ENCODE measurements at regions not wholly inside any gene's neighbourhood (a gene's known extent, or its start where the extent isn't known, plus 50 kb on each side); places are given as distances from the start of the nearest gene placed in this dataset.
A peak's percentile ranks its signal among the peaks of the same experiment; 100 is the strongest.

GRCh38 chr4:179817317-179817716 lies 2375.1 kb upstream of the AGA start:
- DNase-seq (ENCODE audit: low read depth) = no peak

DNA sequence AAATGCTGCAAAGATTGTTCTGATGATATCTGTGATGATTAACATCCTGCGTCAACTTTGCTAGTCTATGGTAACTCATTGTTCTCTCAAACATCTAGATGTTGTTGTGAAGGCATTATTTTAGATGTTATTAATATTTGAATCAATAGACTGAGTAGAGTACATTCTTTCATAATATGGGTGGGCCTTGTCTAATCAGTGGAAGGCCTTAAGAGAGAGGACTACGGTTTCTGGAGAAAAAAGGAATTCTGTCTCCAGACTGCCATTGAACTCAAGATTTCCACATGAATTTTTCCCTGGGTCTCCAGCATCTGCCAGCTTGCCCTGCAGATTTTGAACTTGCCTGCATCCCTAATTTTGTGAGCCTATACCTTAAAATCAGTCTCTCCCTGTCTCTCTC lies 2381.1 kb upstream of the AGA start:
- DNase-seq (ENCODE audit: low read depth) = no peak

- no peak for DNase-seq (ENCODE audit: low read depth)
Measured at GRCh38 chr4:179831274-179831673, 2389.0 kb upstream of the AGA start.

DNA sequence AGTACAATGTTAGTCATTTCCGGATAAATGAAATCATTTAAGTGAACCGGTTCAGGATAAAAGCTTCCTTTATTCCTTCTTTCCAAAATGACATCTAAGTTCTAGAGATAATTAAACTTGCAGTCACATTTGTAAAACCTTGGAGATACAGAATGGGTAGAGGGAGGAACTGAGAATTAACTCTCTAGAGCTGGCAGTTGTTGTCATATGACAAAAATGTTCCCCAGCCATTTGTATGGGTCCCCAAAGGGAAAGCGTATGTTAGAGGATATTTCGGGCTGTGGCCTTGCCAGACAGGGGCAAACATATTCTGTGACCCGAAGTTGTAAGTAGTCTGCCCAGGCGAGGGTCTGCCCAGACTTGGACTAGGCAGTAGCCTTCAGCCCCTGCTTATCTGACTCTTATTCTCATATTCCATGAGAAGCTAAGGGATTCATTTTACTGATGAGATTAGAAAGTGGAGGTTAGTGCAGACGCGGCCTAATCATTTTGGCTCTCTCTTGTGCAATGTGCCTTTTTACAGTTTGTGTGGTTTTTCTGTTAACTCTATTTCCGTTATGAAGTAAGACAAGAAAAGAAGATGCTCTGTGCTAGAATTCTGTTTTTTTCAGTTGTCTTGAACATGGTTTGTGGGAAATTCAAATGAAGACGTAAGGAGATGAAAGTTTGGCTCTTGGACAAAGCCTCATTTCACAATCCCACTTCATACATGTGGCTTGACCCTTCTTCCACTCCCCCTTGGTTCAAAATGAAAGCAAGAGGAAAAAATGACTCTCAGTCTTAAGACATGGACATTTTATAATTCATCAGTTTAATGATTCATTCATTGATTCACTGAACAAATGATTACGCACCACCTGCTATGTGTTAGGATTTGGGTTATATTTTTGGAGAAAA lies 2394.2 kb upstream of the AGA start:
- DNase-seq (ENCODE audit: low read depth) = no peak

GRCh38 chr4:179843370-179843769 lies 2399.8 kb upstream of the TENM3 start:
- DNase-seq (ENCODE audit: low read depth) = no peak

- DNase-seq (ENCODE audit: low read depth) = no peak
Measured at GRCh38 chr4:179855469-179855868, 2387.7 kb upstream of the TENM3 start.

- DNase-seq (ENCODE audit: low read depth) = no peak
Measured at GRCh38 chr4:179858221-179858620, 2385.0 kb upstream of the TENM3 start.

DNA sequence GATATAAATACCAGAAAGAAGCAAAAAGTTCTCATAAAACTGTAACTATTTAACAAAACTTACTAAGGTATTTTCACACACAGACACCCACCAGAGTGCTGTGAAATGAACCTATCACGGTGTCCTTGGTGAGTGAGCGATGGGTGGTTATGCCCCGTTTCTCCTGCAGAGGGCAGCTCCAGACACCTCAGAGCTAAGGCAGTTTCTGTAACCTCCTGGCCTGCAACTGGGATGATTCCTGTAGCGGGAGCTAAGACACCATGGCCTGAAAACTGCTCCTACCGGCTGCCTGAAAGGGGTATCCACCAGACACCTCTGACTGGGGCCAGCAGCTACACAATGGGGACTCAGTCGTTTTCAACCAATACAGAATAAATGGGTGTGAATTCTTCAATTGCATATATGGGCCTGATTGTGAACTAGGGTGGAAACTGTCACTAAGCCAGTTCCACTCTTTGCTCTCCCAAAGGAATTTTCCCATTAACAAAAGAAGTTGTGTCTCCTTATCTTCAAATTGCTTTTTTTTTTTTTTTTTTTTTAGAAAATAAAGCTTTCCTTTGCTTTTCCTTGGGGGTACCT lies 2375.8 kb upstream of the TENM3 start:
- DNase-seq (ENCODE audit: low read depth) = peak; percentile 18

DNA sequence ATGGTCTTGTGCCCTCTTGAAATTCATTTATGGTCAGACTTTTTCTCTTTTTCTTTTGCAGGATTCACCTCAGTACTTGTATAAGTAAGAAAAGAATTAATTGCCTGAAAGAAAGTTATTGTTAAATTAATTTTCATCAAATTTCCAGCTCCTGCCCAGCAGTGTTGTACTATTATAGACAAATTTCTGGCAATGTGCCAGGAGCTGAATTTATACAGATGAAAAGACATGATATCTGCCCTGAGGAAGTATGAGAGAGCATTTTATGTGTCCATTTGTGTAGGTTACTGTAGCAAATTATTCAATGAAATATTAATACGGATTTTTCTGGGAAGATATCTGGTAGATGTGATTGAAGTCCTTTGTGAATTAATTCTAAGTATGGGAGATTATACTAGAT lies 2371.5 kb upstream of the TENM3 start:
- DNase-seq (ENCODE audit: low read depth) = no peak

DNA sequence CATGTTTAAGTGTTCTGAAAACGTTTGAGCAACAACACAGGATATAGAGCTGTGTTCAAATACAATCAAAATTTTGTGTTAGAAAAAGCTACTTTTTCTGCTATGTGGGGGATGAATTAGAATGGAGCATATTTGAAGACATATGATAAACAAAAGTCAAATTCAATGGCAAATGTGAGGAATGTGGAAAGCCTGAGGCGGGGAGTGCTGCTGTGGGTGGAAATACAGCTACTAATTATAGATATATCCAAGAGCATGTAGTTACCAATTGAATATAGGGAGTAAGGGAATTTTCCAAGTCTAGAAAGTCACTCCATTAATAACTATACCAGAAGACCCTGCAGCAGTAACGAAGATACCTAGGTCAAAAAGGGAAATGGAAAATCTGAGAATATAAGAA lies 2370.4 kb upstream of the TENM3 start:
- no peak for DNase-seq (ENCODE audit: low read depth)

DNA sequence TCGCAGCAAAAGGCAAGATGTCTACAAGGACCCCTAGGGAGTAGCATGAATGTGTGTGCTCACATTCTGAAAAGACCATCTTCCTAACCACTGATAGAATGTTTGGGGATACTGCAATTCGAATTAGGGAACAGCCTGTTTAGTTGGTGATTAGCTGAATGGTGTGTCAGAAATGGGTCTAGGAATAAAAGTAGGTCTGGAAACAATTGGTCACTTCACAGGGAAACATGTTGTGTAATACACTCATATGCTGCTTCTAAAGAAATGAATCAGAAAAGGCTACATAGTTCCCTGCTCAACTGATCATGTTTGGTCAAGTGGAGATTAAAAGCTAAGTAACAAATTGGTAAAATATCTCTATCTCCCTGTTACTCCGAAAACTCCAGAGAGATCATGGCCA lies 2362.4 kb upstream of the TENM3 start:
- DNase-seq (ENCODE audit: low read depth) = no peak

DNA sequence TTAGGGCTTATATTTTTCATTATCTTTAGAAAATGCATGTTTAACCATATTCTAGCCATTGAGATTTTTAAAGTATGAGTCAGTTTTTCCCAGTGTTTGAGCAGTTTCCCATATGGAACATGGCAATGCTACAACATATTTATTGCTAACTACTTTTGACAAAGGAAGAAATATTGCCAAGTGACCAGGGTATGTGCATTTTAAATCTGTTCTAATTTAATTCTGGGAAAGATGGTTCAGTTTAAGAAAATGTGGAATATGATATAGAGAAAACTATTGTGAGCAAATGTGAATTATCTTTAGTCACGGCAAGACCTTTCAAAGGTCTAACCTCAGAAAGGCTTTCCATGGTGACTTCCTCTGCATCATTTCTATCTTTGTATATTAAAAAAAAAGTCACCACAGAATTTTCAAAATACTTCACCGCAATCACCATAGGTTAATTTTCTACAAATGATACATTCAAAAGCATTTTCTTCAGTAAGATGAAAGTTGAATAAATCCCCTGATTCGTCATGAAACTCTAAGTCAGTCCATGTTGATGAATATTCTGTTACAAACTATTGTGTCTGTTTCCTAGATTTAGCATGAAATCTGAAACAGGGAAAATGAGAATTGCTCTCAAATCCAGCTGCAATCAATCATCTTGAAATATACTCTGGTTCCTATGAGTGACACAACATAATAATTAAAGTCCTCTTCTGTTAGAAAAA lies 2349.0 kb upstream of the TENM3 start:
- no peak for DNase-seq (ENCODE audit: low read depth)

GRCh38 chr4:179919587-179919986 lies 2323.6 kb upstream of the TENM3 start:
- no peak for DNase-seq (ENCODE audit: low read depth)

DNA sequence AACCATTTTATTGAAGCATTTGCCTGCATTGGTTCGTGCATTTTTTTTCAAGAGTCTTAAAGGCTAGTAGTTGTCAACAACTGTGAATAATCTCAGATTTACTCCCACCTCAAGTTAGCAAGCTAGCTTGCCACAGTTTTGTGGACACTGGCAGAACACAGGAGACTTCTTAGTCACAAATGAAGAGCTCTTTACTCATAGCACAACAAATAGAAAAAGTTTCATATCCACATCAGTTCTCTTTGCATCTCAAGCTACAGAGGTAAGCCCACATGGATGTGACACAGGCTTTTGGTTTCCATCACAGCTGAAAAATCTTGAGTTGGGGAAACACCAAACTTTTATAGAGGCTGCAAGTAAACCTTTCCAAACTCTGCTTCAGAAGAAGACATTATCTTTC lies 2315.7 kb upstream of the TENM3 start:
- DNase-seq (ENCODE audit: low read depth) = no peak

DNA sequence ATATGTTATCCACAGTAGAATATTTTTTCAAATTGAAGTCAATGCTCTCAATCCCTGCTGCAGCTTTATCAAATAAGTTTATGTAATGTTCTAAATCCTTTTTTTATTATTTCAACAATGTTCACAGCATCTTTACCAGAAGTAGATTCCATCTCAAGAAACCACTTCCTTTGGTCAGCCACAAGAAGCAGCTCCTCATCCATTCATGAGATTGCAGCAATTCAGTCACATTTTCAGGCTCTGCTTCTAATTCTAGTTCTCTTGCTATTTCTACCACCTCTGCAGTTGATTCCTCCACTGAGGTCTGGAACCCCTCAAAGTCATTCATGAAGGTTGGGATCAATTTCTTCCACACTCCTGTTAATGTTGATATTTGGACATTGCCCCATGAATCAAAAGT lies 2301.3 kb upstream of the TENM3 start:
- DNase-seq (ENCODE audit: low read depth) = no peak

- no peak for DNase-seq (ENCODE audit: low read depth)
Measured at GRCh38 chr4:179976777-179977176, 2266.4 kb upstream of the TENM3 start.

DNA sequence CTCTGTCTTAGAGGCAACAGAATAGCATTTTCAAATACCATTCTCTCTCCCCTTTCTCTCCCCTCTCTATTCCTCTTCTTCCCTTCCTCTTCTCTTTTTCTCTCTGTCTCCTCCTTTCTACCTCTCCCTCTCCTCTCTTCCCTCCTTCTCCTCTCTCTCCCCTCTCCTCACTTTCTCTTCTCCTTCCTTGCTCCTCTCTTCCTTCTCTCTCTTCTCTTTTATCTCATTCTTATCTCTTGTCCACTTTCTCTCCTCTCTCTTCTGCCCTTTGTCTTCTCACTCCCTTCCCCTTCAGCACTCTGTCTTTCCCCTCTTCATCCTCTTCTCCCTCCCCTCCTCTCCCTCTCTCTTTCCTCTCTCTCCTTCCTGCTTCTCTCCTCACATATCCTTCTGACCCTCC lies 2265.8 kb upstream of the TENM3 start:
- DNase-seq (ENCODE audit: low read depth) = no peak

- DNase-seq (ENCODE audit: low read depth) = no peak
Measured at GRCh38 chr4:179981161-179981560, 2262.0 kb upstream of the TENM3 start.

DNA sequence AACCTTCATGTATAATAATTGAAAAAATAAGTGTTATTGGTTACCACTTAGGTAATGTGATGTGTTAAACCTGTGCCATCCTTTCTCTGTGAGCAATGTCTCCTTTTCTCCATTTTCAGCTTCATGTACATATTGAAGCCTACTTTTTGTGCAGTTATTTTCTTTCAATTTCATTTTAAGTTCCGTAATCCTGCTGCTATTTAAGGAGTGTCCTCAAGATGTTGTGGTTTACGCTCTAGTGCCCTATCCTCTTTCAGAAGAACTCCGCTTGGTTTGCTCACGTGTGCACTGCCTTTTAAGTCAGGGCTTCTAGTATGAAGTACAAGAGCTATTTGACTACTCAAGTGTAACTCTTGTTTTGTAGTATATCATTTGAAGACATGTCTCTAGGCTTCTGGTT lies 2253.2 kb upstream of the TENM3 start:
- no peak for DNase-seq (ENCODE audit: low read depth)

DNA sequence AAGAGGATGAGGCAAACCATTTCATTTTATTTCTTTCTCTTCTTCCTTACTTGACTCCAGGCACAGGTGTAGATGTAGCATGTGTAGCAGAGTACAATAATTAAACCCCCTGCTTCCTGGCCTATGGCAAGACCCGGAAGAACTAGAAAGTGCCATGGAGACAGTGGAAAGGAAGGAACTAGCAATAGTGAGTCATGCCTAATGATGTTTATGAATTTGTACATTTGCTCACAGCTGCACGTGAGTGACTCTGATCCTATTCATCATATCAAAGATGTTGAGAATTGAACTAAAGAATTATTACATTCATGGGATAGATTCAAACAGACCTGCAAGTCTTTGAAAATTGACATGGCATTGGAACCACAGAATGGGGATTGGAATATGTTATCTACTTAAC lies 2233.9 kb upstream of the TENM3 start:
- DNase-seq (ENCODE audit: low read depth) = no peak

- no peak for DNase-seq (ENCODE audit: low read depth)
Measured at GRCh38 chr4:180028682-180029081, 2214.5 kb upstream of the TENM3 start.

DNA sequence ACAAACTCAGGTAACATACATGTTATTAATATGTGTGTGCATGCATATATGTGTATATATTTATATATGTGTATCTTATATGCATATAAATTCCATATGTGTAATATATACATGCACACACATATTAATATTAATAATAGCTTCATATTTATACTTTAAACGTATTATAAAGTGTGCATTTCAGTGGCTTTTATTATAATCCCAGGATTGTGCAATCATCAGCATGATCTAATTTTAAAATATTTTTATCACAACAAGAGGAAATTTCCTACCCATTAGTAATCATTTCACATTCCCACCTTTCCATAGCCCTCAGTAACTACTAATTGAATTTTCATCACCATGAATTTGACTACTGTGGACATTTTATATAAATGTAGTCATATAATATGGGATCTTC lies 2211.9 kb upstream of the TENM3 start:
- DNase-seq (ENCODE audit: low read depth) = no peak

GRCh38 chr4:180041576-180041975 lies 2201.6 kb upstream of the TENM3 start:
- DNase-seq (ENCODE audit: low read depth) = no peak

Measured in CMK (cell line).